AG09319 (cell line): ENCODE measurements at regions not wholly inside any gene's neighbourhood (a gene's known extent, or its start where the extent isn't known, plus 50 kb on each side); places are given as distances from the start of the nearest gene placed in this dataset.

ENCODE experiments used
- DNase-seq: peaks from one replicate; pipeline ENCODE4 v3.0.0-alpha.2; 2010; ENCODE audit warnings: low read depth; ENCODE audit errors: extremely low read depth
- CTCF ChIP-seq: IDR thresholded peaks from 2 replicates; pipeline ENCODE4 v1.5.1; 2011; ENCODE audit warnings: low read depth, mild to moderate bottlenecking, inconsistent platforms, low read length, moderate library complexity

DNA sequence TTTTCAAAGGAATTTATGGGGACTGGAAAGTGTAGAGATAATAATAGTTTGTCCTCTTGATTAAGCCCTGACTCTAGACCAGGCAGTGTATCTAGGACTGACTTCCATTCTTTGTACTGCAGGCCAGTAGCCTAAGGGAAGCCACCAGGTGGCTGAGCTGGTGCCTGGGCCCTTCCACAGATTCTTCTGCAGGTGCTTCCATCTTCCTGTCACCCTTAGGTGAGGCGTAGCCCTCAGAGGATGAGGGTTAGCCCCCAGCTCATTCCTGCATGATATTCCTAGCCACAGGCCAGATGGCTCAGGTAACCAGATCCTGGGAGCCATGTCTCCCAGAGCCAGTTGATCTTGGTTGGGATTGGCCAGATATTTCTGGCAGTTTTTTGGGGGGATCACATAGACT is 169.0 kb upstream of the IL12A start:
- TF ChIP-seq CTCF, result no peak
- no peak for DNase-seq

GRCh38 chr3:159821110-159821509 is 167.5 kb upstream of the IL12A start:
- DNase-seq, result no peak
- no peak for TF ChIP-seq CTCF

- no peak for DNase-seq
- no peak for TF ChIP-seq CTCF
Measured at GRCh38 chr3:159821736-159822135, 166.9 kb upstream of the IL12A start.

DNA sequence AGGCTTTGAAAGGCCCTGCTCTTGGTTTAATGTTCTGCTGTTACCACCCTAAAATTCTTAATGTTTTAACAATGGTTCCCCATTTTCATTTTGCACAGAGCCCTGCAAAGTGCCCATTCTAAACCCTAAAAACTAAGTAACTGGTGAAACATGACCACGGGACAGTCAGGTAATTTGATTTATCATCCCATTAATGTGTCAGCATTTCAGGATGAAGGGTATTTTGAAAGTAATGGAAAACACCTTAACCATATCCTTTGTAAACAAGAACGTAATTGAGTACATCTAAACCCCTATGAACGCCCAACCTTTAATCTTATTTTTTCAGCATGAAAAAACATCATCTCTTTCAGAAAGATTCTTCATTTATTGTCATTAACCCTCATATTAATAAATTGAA is 164.9 kb upstream of the IL12A start:
- no peak for TF ChIP-seq CTCF
- DNase-seq, result no peak

DNA sequence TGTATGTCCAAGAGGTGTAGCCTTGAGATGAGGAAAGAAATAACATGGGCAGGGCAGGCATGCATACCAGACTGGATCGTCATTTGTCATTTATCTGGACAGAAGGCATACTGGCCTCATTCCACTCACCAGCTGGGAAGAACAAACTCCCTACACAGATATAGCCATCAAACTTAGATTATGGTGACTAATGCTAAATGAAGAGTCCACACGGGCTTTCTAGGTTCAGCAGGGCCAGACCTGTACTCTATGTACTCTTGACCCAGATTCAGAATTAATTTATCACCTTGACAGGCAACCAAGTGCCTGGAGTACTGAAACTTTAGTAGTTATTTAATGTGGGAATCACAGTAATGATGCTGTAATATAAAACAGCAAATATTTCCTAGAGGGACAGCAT is 164.3 kb upstream of the IL12A start:
- TF ChIP-seq CTCF, result no peak
- DNase-seq, result no peak

GRCh38 chr3:159825216-159825854 is 163.3 kb upstream of the IL12A start:
- no peak for TF ChIP-seq CTCF
- no peak for DNase-seq

DNA sequence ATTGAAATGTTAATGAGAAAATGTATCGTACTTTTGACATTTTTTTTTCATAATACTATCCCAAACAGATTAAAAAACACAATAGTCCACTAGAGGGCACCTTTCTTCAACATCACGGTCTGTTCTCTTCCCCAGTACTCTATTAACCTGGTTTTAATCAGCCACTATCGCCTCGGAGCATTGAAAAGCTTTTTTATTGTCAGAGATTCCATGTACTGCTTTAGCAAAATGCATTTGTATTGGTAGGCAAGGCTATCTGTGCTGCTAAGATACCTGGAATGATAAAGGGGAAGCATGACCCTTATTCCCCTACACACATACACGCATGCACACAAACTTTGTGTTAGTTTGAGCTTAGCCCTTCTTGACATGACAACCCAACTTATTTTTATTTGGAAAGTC is 160.1 kb upstream of the IL12A start:
- TF ChIP-seq CTCF, result peak; percentile 41
- DNase-seq, result no peak
